ENCODE measurements at regions not wholly inside any gene's neighbourhood (a gene's known extent, or its start where the extent isn't known, plus 50 kb on each side); places are given as distances from the start of the nearest gene placed in this dataset.
"Not testable (repeated sequence)": the region's sequence is repeated elsewhere in the genome, so short reads cannot be mapped to it uniquely, and the experiment has no call there.

DNA sequence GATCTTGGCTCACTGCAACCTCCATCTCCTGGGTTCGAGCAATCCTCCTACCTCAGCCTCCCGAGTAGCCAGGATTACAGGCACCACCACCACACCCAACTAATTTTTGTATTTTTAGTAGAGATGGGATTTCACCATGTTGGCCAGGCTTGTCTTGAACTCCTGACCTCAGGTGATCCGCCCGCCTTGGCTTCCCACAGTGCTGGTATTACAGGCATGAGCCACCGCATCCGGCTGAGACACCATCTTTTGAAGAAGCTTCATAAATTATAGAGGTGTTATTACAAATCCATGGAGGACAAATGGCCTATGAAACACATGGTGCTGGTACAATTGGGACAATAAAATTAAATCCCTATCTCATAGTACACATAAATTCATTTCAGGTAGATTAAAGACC is 148.1 kb upstream of the SMIM31 start:
- not testable (repeated sequence) for DNase-seq

DNA sequence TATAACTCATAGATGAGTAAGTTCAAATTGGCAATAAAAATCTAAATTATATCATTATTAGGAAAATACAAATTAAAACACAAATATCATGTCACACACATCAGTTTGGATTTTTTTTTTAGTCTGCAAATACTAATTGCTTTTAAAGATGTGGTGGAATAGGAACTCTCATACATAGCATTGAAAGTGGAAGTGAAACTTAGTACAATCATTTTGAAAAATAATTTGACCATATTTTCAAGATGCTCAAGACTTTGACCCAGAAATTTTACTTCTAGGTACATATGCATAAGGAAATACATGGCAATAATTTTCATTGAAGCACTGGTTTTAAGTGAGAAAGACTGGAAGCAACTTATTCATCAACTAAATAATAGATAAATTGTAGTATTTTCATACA is 147.5 kb upstream of the SMIM31 start:
- no peak for DNase-seq

GRCh38 chr4:164613256-164613655 is 140.7 kb upstream of the SMIM31 start:
- DNase-seq = no peak

DNA sequence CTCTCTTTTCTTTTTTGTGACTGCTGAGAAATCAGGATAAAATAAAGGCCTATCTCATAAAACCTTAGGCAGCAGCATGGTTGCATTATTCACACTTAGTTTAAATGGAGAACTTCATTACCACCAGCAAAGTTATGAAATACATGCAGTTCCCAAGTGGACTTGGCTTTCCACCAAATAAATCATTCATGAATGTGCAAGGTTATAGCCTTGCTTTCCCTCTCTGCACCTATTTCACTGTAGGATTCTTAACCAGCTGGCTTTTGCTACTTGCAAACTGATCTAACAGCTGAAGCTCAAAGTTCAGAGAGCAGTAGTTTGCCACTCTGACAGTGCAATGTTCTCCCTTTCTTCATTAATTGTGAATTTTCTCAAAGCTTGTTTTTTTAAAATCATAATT is 140.1 kb upstream of the SMIM31 start:
- DNase-seq = no peak

- DNase-seq = no peak
Measured at GRCh38 chr4:164614329-164614728, 139.6 kb upstream of the SMIM31 start.

DNA sequence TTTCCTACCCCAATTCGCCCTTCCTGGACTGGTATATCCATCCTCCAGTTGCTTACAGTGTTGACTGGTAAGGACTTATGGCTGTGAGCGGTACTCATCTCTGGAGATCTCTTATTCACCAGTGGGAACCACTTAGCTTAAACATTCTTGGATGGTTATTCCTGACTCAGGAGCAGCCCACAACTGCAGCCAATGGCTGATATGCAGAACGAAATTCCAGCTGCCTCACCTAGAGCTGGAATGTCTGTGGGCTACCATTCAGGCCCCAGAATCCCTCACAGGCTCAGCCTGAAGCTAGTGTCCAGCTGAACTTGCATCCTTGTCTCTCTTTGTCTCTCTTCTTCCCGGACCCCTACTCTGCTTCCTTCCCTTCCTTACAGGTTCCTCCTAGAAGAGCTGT is 138.9 kb upstream of the SMIM31 start:
- no peak for DNase-seq

DNA sequence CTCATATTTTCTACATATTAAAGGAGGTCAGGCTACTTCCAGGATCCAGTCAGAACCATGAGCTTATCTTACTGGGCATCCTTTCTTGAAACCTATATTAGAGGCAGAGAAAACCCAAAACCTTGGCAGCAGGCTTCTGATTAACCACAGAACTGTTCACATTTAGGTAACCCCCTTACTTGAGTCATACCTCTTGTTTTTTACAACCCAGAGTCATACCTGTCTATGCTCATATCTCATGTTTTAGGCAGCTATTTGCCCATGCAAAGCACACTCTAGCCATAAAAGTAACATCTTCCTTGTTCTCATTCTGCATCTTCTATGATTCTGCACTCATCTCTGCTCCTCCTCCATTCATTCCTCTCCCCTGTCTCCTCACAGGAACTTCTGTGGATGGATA is 138.0 kb upstream of the SMIM31 start:
- DNase-seq = no peak

- no peak for DNase-seq
Measured at GRCh38 chr4:164616961-164617360, 137.0 kb upstream of the SMIM31 start.

- no peak for DNase-seq
Measured at GRCh38 chr4:164617426-164617825, 136.5 kb upstream of the SMIM31 start.

- no peak for DNase-seq
Measured at GRCh38 chr4:164617911-164618310, 136.0 kb upstream of the SMIM31 start.

DNA sequence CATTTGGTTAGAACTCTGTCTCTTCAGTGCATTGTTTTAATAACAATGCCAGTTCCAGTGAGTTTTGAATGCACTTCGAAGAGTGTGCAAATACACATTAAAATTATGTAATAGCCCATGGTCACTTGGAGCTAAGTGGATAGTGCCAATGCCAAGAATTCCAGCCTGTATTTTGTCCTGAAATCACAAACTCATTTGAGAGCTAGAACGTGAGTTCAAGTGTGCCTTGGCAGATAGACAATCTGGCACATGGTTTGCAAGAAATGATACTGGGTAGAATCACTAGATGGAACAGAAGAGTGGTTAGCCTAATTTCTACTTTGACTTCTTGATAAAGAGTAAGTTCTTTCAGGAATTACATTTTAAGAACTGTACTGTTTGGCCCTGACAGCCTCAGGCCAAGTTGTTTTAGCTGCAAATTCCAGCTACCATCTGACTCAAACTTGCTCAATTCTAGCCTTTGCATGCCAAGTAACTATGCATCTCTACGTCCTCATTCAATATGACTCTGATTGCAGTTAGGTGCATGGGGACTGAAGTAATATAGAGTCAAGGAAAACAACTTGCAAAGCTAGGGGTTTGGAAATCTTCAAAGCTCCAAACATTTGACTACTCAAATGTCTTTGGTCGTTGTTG is 131.9 kb upstream of the SMIM31 start:
- DNase-seq = no peak

DNA sequence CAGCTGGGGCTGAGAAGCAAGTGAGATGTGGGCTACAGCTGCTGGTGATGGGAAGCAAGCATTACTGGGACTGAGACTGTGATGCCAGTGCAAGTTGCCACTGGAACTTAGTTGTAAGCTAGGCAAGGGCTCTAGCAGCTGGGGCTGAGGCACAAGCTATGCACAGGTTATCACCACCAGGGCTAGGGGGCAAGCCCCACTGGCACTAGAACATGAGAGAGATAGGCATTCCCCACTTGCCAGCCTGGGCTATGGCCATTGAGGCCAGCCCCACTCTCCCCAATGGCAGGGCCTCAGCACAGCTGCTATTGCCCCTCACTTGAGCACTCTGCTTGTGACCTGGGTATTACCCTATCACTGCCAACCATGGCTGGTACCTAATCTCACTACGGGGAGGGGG is 130.8 kb upstream of the SMIM31 start:
- DNase-seq = no peak

GRCh38 chr4:164639001-164639400 is 114.9 kb upstream of the SMIM31 start:
- no peak for DNase-seq

GRCh38 chr4:164648151-164648848 is 105.6 kb upstream of the SMIM31 start:
- no peak for DNase-seq

GRCh38 chr4:164648849-164649212 is 105.1 kb upstream of the SMIM31 start:
- no peak for DNase-seq

- DNase-seq = no peak
Measured at GRCh38 chr4:164659765-164660164, 94.2 kb upstream of the SMIM31 start.

DNA sequence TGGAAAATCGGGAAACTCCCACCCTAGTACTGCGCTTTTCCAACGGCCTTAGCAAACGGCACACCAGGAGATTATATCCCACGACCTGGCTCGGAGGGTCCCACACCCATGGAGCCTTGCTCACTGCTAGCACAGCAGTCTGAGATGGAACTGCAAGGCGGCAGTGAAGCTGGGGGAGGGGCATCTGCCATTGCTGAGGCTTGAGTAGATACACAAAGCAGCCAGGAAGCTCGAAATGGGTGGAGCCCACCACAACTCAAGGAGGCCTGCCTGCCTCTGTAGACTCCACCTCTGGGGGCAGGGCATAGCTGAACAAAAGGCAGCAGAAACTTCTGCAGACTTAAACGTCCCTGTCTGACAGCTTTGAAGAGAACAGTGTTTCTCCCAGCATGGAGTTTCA is 77.8 kb upstream of the SMIM31 start:
- DNase-seq = not testable (repeated sequence)

- DNase-seq = no peak
Measured at GRCh38 chr4:164683040-164683439, 70.9 kb upstream of the SMIM31 start.

GRCh38 chr4:164695650-164696049 is 58.3 kb upstream of the SMIM31 start:
- DNase-seq = no peak

- DNase-seq = no peak
Measured at GRCh38 chr4:164700471-164700870, 53.5 kb upstream of the SMIM31 start.

DNA sequence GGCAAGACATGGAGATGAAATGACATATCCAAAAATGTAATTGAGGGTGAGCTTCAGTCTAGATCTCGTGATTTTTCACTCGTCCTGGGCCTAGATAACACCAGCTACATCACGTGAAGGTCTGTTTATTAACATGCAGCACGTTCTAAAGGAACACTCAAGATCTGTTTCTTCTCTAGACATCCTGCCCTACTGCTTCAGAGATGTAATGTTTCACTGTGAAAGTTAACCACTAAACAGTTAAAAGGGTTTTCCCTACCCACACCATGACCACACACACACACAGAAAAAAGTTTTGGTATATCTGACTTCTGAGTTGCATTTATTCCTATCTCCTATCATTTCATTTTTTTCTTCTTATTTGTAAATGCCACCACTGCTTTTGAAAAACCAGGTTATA is 52.3 kb upstream of the SMIM31 start:
- DNase-seq = no peak
